ENCODE measurements at regions not wholly inside any gene's neighbourhood (a gene's known extent, or its start where the extent isn't known, plus 50 kb on each side); places are given as distances from the start of the nearest gene placed in this dataset.

DNA sequence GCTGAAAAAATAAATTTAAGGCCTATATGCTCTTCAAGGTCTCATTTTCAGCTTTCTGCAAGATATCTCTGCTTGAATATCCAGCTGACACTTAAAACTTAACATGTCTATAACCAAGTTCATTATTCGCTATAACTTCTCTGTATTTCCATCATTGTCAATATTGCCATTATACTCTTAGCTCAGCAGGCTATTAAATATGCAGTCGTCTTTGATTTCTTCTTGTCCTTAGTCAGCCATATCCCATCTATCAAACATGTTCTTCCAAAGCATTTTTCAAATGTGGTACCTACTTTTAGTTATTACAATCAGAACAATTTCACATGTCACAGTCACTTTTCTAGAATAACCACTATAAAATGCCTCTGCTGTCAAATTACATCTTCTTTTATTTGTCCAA is 1364.1 kb downstream of the ARAP2 start:
- no peak overlapping the region for H3K4me3 ChIP-seq (replicated peaks in 1 of 2; ENCODE audit: low read depth in 1 of 2, low read length in 2 of 2)
- H3K36me3 ChIP-seq (ENCODE audit: control insufficient read depth in 1 of 2, insufficient read depth in 2 of 2, low read length in 2 of 2), result no peaks in the 10 kb centered on the region
- no peaks in the 10 kb centered on the region for H4K20me1 ChIP-seq (ENCODE audit: insufficient read depth)
- no TSS peak for BruUV-seq (replicated peaks)
- ChIA-PET CTCF (no interaction called here), POLR2A (no interaction called here), RAD21 (ENCODE audit: low non-redundant PET in 1 of 2, low total read pairs in 2 of 2, uncharacterized antibody in 2 of 2, unreplicated experiment in 2 of 2) (no interaction called here)
- no peak overlapping the region for H3K4me2 ChIP-seq (ENCODE audit: low read length)
- no peaks in the 10 kb centered on the region for H3K4me1 ChIP-seq (ENCODE audit: control insufficient read depth in 1 of 2, insufficient read depth in 2 of 2, low read length in 2 of 2)
- intact Hi-C loops (cut with micrococcal nuclease), result no loop called here
- H3K27me3 ChIP-seq (ENCODE audit: insufficient read depth, low read length), result no peaks in the 10 kb centered on the region
- DNase-seq (ENCODE audit: low read depth, low spot score) (no peak), ATAC-seq (no peak)
- no peak overlapping the region for H2AFZ ChIP-seq (ENCODE audit: low read depth, low read length, poor library complexity, severe bottlenecking)
- no peaks in the 10 kb centered on the region; the same call in 1 of the 2 replicates for H3K9me2 ChIP-seq (ENCODE audit: insufficient read depth)
- no peak overlapping the region for H3K9ac ChIP-seq (ENCODE audit: low read length)
- no peaks in the 10 kb centered on the region for H3K9me3 ChIP-seq (ENCODE audit: control insufficient read depth in 1 of 2, insufficient read depth in 1 of 2, low read depth in 1 of 2, low read length in 2 of 2)
- H3K79me2 ChIP-seq (ENCODE audit: insufficient read depth, low read length), result no peaks in the 10 kb centered on the region
- TF ChIP-seq SP1 (IDR thresholded peaks at IDR 0.05; ENCODE audit: low read depth) (no peak), ELF1 (IDR thresholded peaks at IDR 0.05; ENCODE audit: borderline replicate concordance, low read depth) (no peak), EZH2phosphoT487 (IDR thresholded peaks at IDR 0.05; ENCODE audit: borderline replicate concordance) (no peak), CEBPB (IDR thresholded peaks at IDR 0.05; ENCODE audit: low read depth) (no peak), POLR2A (IDR thresholded peaks at IDR 0.05; ENCODE audit: borderline replicate concordance, extremely low read depth, insufficient read depth, insufficient read length) (no peak), ZFX (IDR thresholded peaks at IDR 0.05) (no peak), TCF7L2 (IDR thresholded peaks at IDR 0.05; ENCODE audit: borderline replicate concordance, extremely low read depth, insufficient read depth, insufficient read length) (no peak), FOSL1 (IDR thresholded peaks at IDR 0.05; ENCODE audit: low read depth) (no peak), EZH2 (IDR thresholded peaks at IDR 0.05) (no peak), RAD21 (IDR thresholded peaks at IDR 0.05; ENCODE audit: low read depth) (no peak), CBX3 (IDR thresholded peaks at IDR 0.05; ENCODE audit: low read depth) (no peak), SRF (IDR thresholded peaks at IDR 0.05; ENCODE audit: low read depth) (no peak)
- TF ChIP-seq, protein P1, sequence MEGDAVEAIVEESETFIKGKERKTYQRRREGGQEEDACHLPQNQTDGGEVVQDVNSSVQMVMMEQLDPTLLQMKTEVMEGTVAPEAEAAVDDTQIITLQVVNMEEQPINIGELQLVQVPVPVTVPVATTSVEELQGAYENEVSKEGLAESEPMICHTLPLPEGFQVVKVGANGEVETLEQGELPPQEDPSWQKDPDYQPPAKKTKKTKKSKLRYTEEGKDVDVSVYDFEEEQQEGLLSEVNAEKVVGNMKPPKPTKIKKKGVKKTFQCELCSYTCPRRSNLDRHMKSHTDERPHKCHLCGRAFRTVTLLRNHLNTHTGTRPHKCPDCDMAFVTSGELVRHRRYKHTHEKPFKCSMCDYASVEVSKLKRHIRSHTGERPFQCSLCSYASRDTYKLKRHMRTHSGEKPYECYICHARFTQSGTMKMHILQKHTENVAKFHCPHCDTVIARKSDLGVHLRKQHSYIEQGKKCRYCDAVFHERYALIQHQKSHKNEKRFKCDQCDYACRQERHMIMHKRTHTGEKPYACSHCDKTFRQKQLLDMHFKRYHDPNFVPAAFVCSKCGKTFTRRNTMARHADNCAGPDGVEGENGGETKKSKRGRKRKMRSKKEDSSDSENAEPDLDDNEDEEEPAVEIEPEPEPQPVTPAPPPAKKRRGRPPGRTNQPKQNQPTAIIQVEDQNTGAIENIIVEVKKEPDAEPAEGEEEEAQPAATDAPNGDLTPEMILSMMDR (IDR thresholded peaks at IDR 0.05 in 2 of 3, conservative IDR thresholded peaks at IDR 0.05 in 1 of 3; ENCODE audit: borderline replicate concordance in 1 of 3, insufficient read depth in 1 of 3, low read depth in 2 of 3, low read length in 2 of 3), result no peak
- TF ChIP-seq, protein P2, sequence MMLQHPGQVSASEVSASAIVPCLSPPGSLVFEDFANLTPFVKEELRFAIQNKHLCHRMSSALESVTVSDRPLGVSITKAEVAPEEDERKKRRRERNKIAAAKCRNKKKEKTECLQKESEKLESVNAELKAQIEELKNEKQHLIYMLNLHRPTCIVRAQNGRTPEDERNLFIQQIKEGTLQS (IDR thresholded peaks at IDR 0.05), result no peak
- no peak overlapping the region for H3K27ac ChIP-seq (ENCODE audit: low read depth, low read length)

Measured in HCT116 (cell line).